ENCODE measurements at regions not wholly inside any gene's neighbourhood (a gene's known extent, or its start where the extent isn't known, plus 50 kb on each side); places are given as distances from the start of the nearest gene placed in this dataset.
A peak's percentile ranks its signal among the peaks of the same experiment; 100 is the strongest.

- no peak for TF ChIP-seq BHLHE40 (IDR thresholded peaks at IDR 0.05; ENCODE audit: low read depth, low read length)
Observed at GRCh38 chr2:160928854-160929301, 231.3 kb upstream of the TANK start (continued).

GRCh38 chr2:160931531-160931930 is 228.7 kb upstream of the TANK start:
- no peaks in the 10 kb centered on the region for H3K9me3 ChIP-seq
- ChIA-PET CTCF (no interaction called here), POLR2A (no interaction called here)
- no peak overlapping the region for H3K27ac ChIP-seq
- TF ChIP-seq POLR2AphosphoS2 (conservative IDR thresholded peaks at IDR 0.05; ENCODE audit: low read length) (no peak), TFCP2L1 (CRISPR knock-in tag; IDR thresholded peaks at IDR 0.05) (no peak), RFX5 (IDR thresholded peaks at IDR 0.05) (no peak), ZNF302 (CRISPR knock-in tag; IDR thresholded peaks at IDR 0.05) (no peak), CBX2 (IDR thresholded peaks at IDR 0.05; ENCODE audit: borderline replicate concordance, low read depth) (no peak), PHF8 (IDR thresholded peaks at IDR 0.05; ENCODE audit: borderline replicate concordance, low read depth) (no peak)
- no peak overlapping the region for H3K4me3 ChIP-seq
- no peak for FAIRE-seq
- 78% methylated on average over 6 of the region's 6 CpGs for WGBS (ENCODE audit: missing lambda C conversion rate)
- no peak for ATAC-seq
- H3K4me1 ChIP-seq, result peaks cover 25% of the 10 kb centered on the region
- H3K4me2 ChIP-seq, result no peak overlapping the region
- DNase-seq (ENCODE audit: low read depth in 1 of 2, low spot score in 1 of 2), result no peak

DNA sequence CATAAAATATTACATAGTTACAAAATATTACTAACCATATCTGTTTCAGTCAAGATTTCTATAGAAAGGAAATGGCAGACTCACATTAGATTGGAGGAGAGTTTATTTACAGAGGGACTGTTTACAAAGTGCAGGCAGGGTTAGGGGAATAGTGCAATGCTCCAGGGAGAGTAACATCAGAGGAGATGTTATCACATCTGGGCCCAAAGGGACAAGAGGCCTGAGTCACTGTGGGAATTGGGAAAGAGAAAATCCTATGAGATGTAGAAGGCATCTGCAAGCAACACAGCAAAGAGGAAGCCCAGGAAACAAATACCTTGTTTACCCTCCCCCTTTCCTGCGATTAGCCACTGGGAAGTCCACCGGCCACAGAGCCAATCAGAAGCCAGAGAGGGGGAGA is 227.3 kb upstream of the TANK start:
- Histone ChIP-seq H3K27ac (peak overlapping the region; percentile 37 to 73; a peak in 5 of 6 replicates), H3K9me3 (no peaks in the 10 kb centered on the region), H3K4me1 (peaks cover 25% of the 10 kb centered on the region), H3K4me3 (no peak overlapping the region), H3K4me2 (peak overlapping the region; percentile 42)
- TF ChIP-seq FOSB (CRISPR knock-in tag; IDR thresholded peaks at IDR 0.05), result no peak
- TF ChIP-seq RCOR1 (IDR thresholded peaks at IDR 0.05; ENCODE audit: low read depth, low read length), result no peak
- TF ChIP-seq RAD21 (conservative IDR thresholded peaks at IDR 0.05 in 1 of 2, IDR thresholded peaks at IDR 0.05 in 1 of 2), result no peak; a peak in 1 of 5 replicates
- peak; percentile 88 for TF ChIP-seq GATA3 (IDR thresholded peaks at IDR 0.05; ENCODE audit: borderline replicate concordance)
- TF ChIP-seq RNF2 (IDR thresholded peaks at IDR 0.05; ENCODE audit: borderline replicate concordance, low read depth), result no peak
- TF ChIP-seq JUN (IDR thresholded peaks at IDR 0.05), result peak in 1 of 2 experiments; percentile 67; a peak in 1 of 5 replicates
- 0 out of 2 replicates have a peak, but pooled peaks have one; percentile 30 for TF ChIP-seq HES2 (IDR thresholded peaks at IDR 0.05)
- peak in 1 of 2 experiments; percentile 19; a peak in 2 of 5 replicates for TF ChIP-seq EP300 (IDR thresholded peaks at IDR 0.05)
- TF ChIP-seq FOSL2 (IDR thresholded peaks at IDR 0.05), result no peak
- peak; percentile 55; the same call in 1 of the 2 replicates for TF ChIP-seq FOSL2 (CRISPR knock-in tag; IDR thresholded peaks at IDR 0.05)
- TF ChIP-seq NFE2L2 (conservative IDR thresholded peaks at IDR 0.05; ENCODE audit: low read length), result no peak
- TF ChIP-seq EHF (CRISPR knock-in tag; IDR thresholded peaks at IDR 0.05), result no peak
- no peak for TF ChIP-seq PBX3 (IDR thresholded peaks at IDR 0.05)
- no peak for TF ChIP-seq MYC (IDR thresholded peaks at IDR 0.05; ENCODE audit: borderline replicate concordance, low read length)
- TF ChIP-seq SREBF2 (IDR thresholded peaks at IDR 0.05), result no peak
- TF ChIP-seq CEBPB (IDR thresholded peaks at IDR 0.05), result peak; percentile 46 to 71; a peak in 3 of 4 replicates
- FAIRE-seq, result no peak
- 38% methylated on average over 2 of the region's 2 CpGs for WGBS (ENCODE audit: missing lambda C conversion rate)
- peak; percentile 17 to 84 for DNase-seq (ENCODE audit: low read depth in 1 of 2, low spot score in 1 of 2)
- POLR2A ChIA-PET, result no interaction called here
- ATAC-seq, result peak; percentile 94 to 98
- CTCF ChIA-PET, result no interaction called here

DNA sequence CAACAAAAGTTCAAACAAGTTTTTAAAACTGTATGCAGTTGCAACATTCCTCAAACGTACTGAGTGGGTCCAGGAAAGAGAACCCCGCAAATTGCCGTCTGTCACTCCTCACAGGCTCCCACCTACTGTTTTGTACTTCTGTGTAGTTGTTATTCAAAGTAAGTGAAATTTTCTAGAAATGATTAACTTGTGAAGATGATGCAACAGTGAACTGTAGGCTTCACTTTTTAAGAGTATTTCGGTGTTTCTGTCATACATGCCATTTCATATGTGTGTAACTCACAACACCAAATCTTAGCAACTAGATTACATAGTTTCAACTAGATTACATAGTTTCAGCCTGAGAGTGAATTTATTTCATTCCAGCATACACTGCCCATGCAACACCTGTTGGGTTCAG is 226.0 kb upstream of the TANK start:
- Histone ChIP-seq H3K27ac (peak overlapping the region in 1 of 2 experiments; percentile 19; a peak in 1 of 6 replicates), H3K9me3 (no peaks in the 10 kb centered on the region), H3K4me2 (peak overlapping the region; percentile 12; the same call in 2 of the 3 replicates), H3K4me3 (no peak overlapping the region), H3K4me1 (peaks cover 25% of the 10 kb centered on the region)
- ChIA-PET POLR2A (no interaction called here), CTCF (no interaction called here)
- WGBS (ENCODE audit: missing lambda C conversion rate), result 80% methylated on average over 4 of the region's 4 CpGs
- DNase-seq (ENCODE audit: low read depth in 1 of 2, low spot score in 1 of 2), result no peak
- no peak for TF ChIP-seq HOXA7 (CRISPR knock-in tag; IDR thresholded peaks at IDR 0.05)
- no peak for TF ChIP-seq EHMT2 (IDR thresholded peaks at IDR 0.05; ENCODE audit: low read depth)
- TF ChIP-seq CEBPB (IDR thresholded peaks at IDR 0.05), result no peak
- TF ChIP-seq MAX (IDR thresholded peaks at IDR 0.05), result no peak
- TF ChIP-seq ATOH8 (CRISPR knock-in tag; IDR thresholded peaks at IDR 0.05; ENCODE audit: low read depth), result no peak
- TF ChIP-seq MAZ (IDR thresholded peaks at IDR 0.05; ENCODE audit: borderline replicate concordance, low read depth, low read length), result no peak
- no peak for TF ChIP-seq BCL3 (IDR thresholded peaks at IDR 0.05)
- TF ChIP-seq KDM5A (IDR thresholded peaks at IDR 0.05), result no peak
- no peak for TF ChIP-seq HDAC2 (IDR thresholded peaks at IDR 0.05)
- TF ChIP-seq CHD2 (IDR thresholded peaks at IDR 0.05; ENCODE audit: low read length, partially characterized antibody), result no peak
- no peak for TF ChIP-seq HOXB13 (CRISPR knock-in tag; IDR thresholded peaks at IDR 0.05; ENCODE audit: low read depth)
- no peak for ATAC-seq
- FAIRE-seq, result no peak
